LHCN-M2 (cell line): ENCODE measurements at regions not wholly inside any gene's neighbourhood (a gene's known extent, or its start where the extent isn't known, plus 50 kb on each side); places are given as distances from the start of the nearest gene placed in this dataset.
A peak's percentile ranks its signal among the peaks of the same experiment; 100 is the strongest.

Experiments
- DNase-seq: peaks from one replicate; pipeline ENCODE4 v3.0.0-alpha.2; 2012; ENCODE audit warnings: low read depth

- no peak for DNase-seq
Observed at GRCh38 chr6:151701911-151702562, 105.4 kb upstream of the ESR1 start.

- peak; percentile 14 for DNase-seq
Observed at GRCh38 chr6:151702851-151703658, 104.4 kb upstream of the ESR1 start.

GRCh38 chr6:151704383-151704782, 103.1 kb upstream of the ESR1 start:
- DNase-seq = no peak

GRCh38 chr6:151705993-151706733, 101.3 kb upstream of the ESR1 start:
- DNase-seq = no peak

GRCh38 chr6:151709329-151709728, 98.2 kb upstream of the ESR1 start:
- DNase-seq = no peak

GRCh38 chr6:151716526-151716932, 91.0 kb upstream of the ESR1 start:
- no peak for DNase-seq

- no peak for DNase-seq
Observed at GRCh38 chr6:151719070-151719469, 88.4 kb upstream of the ESR1 start.

GRCh38 chr6:151721146-151721545, 86.3 kb upstream of the ESR1 start:
- no peak for DNase-seq

- no peak for DNase-seq
Observed at GRCh38 chr6:151721671-151722070, 85.8 kb upstream of the ESR1 start.

GRCh38 chr6:151722342-151722741, 85.1 kb upstream of the ESR1 start:
- DNase-seq = no peak

- DNase-seq = no peak
Observed at GRCh38 chr6:151723152-151723551, 84.3 kb upstream of the ESR1 start.

GRCh38 chr6:151729829-151730495, 77.5 kb upstream of the ESR1 start:
- no peak for DNase-seq

GRCh38 chr6:151730496-151730870, 77.0 kb upstream of the ESR1 start:
- no peak for DNase-seq

GRCh38 chr6:151731313-151731712, 76.2 kb upstream of the ESR1 start:
- DNase-seq = no peak

- DNase-seq = no peak
Observed at GRCh38 chr6:151733680-151734320, 73.7 kb upstream of the ESR1 start.

- DNase-seq = peak; percentile 29
Observed at GRCh38 chr6:151738267-151738666, 69.2 kb upstream of the ESR1 start.

GRCh38 chr6:151738960-151739359, 68.5 kb upstream of the ESR1 start:
- DNase-seq = no peak

- no peak for DNase-seq
Observed at GRCh38 chr6:151740820-151741219, 66.7 kb upstream of the ESR1 start.

- peak; percentile 62 for DNase-seq
Observed at GRCh38 chr6:151747896-151748295, 59.6 kb upstream of the ESR1 start.

- DNase-seq = no peak
Observed at GRCh38 chr6:151749341-151749740, 58.1 kb upstream of the ESR1 start.

GRCh38 chr6:151753581-151753980, 53.9 kb upstream of the ESR1 start:
- DNase-seq = no peak
